HCT116 (cell line): ENCODE measurements at regions not wholly inside any gene's neighbourhood (a gene's known extent, or its start where the extent isn't known, plus 50 kb on each side); places are given as distances from the start of the nearest gene placed in this dataset.

ENCODE experiments used
- ATAC-seq: fragments of 200-7000 bp; cut with Tn5 transposase; 2 replicates; pipeline ENCODE4 v1.9.1; 2020; ENCODE audit warnings: mild to moderate bottlenecking, moderate library complexity
- BruUV-seq: library from RNA; stranded (reverse); fragments of 400-500 nt; replicated peaks from 2 replicates; lab custom pipeline; 2021; lab: Mats Ljungman, UMichigan
- CTCF ChIA-PET: fragments of 300-600 bp; sonication (Branson Sonifier 250); formaldehyde crosslinking; loops from one replicate; lab custom pipeline; 2021; ENCODE audit warnings: antibody characterized with exemption; lab: Charles Lee
- POLR2A ChIA-PET: fragments of 300-600, 350-600 bp; sonication (Branson Sonifier 250); formaldehyde crosslinking; loops from one replicate; lab custom pipeline; 2021; ENCODE audit warnings: antibody characterized with exemption; lab: Charles Lee
- RAD21 ChIA-PET, 2 experiments: fragments of 300-600 bp; sonication (Branson Sonifier 250); formaldehyde crosslinking; loops; one replicate each; lab custom pipeline; 2023; ENCODE audit warnings: low total read pairs in 2 of 2; ENCODE audit not compliant: uncharacterized antibody in 2 of 2, unreplicated experiment in 2 of 2, low non-redundant PET in 1 of 2; lab: Charles Lee
- DNase-seq: peaks from one replicate; pipeline ENCODE4 v3.0.0-alpha.2; 2010; ENCODE audit warnings: low read depth, low spot score
- H2AFZ ChIP-seq: fragments of 200-600 bp; shearing (Covaris generic), sonication (generic); 2 replicates; pipeline ENCODE4 v1.6.1; 2017; ENCODE audit warnings: low read depth, mixed run types, mixed read lengths, antibody characterized with exemption, low read length; ENCODE audit not compliant: poor library complexity, severe bottlenecking
- H3K27ac ChIP-seq: 2 replicates; pipeline ENCODE4 v1.5.1; 2012; ENCODE audit warnings: low read depth, low read length
- H3K27me3 ChIP-seq: fragments of 200-600 bp; sonication (generic); 2 replicates; pipeline ENCODE4 v1.6.1; 2016; ENCODE audit warnings: mixed run types, low read length, mixed read lengths; ENCODE audit not compliant: insufficient read depth
- H3K36me3 ChIP-seq, 2 experiments: fragments of 200-500 bp in 1 of 2; fragments of 200-600 bp in 1 of 2; sonication (Bioruptor generic) in 1 of 2; sonication (generic) in 1 of 2; 2 replicates each; pipeline versions ENCODE4 v1.5.1 to v1.6.1; 2014 to 2016; ENCODE audit warnings: low read length in 2 of 2, inconsistent platforms in 1 of 2, mixed read lengths in 1 of 2, mixed run types in 1 of 2; ENCODE audit not compliant: insufficient read depth in 2 of 2, control insufficient read depth in 1 of 2
- H3K4me1 ChIP-seq, 2 experiments: fragments of 200-600 bp in 1 of 2; sonication (generic) in 1 of 2; 2 replicates each; pipeline versions ENCODE4 v1.5.1 to v1.6.1; 2012 to 2017; ENCODE audit warnings: low read length in 2 of 2, inconsistent platforms in 1 of 2, mild to moderate bottlenecking in 1 of 2, mixed read lengths in 1 of 2, mixed run types in 1 of 2, moderate library complexity in 1 of 2; ENCODE audit not compliant: insufficient read depth in 2 of 2, control insufficient read depth in 1 of 2
- H3K4me2 ChIP-seq: fragments of 200-600 bp; sonication (generic); 2 replicates; pipeline ENCODE4 v1.6.1; 2017; ENCODE audit warnings: mixed run types, low read length, mixed read lengths
- H3K4me3 ChIP-seq, 2 experiments: fragments of 200-600 bp in 1 of 2; sonication (generic) in 1 of 2; replicated peaks in 1 of 2; 2 replicates each; pipeline ENCODE4 v1.5.1; 2011 to 2016; ENCODE audit warnings: low read length in 2 of 2, control low read depth in 1 of 2, low read depth in 1 of 2, mild to moderate bottlenecking in 1 of 2, mixed read lengths in 1 of 2, mixed run types in 1 of 2
- H3K79me2 ChIP-seq: fragments of 200-600 bp; sonication (generic); 2 replicates; pipeline ENCODE4 v1.6.1; 2017; ENCODE audit warnings: mild to moderate bottlenecking, mixed run types, low read length, moderate library complexity, mixed read lengths; ENCODE audit not compliant: insufficient read depth
- H3K9ac ChIP-seq: fragments of 200-600 bp; sonication (generic); 2 replicates; pipeline ENCODE4 v1.6.1; 2016; ENCODE audit warnings: low read length, mixed read lengths
- H3K9me2 ChIP-seq: fragments of 200-600 bp; sonication (generic), shearing (Covaris generic); 2 replicates; pipeline ENCODE4 v1.6.1; 2017; ENCODE audit warnings: mixed run types, mild to moderate bottlenecking, moderate library complexity; ENCODE audit not compliant: insufficient read depth
- H3K9me3 ChIP-seq, 2 experiments: fragments of 200-500 bp in 1 of 2; fragments of 200-600 bp in 1 of 2; sonication (Bioruptor generic) in 1 of 2; sonication (generic) in 1 of 2; 2 replicates each; pipeline ENCODE4 v1.6.1; 2014 to 2017; ENCODE audit warnings: low read length in 2 of 2, mixed read lengths in 2 of 2, inconsistent platforms in 1 of 2, low read depth in 1 of 2, mild to moderate bottlenecking in 1 of 2, mixed run types in 1 of 2, moderate library complexity in 1 of 2; ENCODE audit not compliant: control insufficient read depth in 1 of 2, insufficient read depth in 1 of 2
- H4K20me1 ChIP-seq: fragments of 200-600 bp; sonication (generic), shearing (Covaris generic); 2 replicates; pipeline ENCODE4 v1.6.1; 2017; ENCODE audit warnings: mixed run types, mild to moderate bottlenecking, moderate library complexity; ENCODE audit not compliant: insufficient read depth
- CBX3 ChIP-seq: IDR thresholded peaks from 2 replicates; pipeline ENCODE4 v1.6.1; 2012; ENCODE audit warnings: low read depth
- EGR1 ChIP-seq: IDR thresholded peaks from 2 replicates; pipeline ENCODE4 v1.6.1; 2012; ENCODE audit warnings: low read depth
- EZH2 ChIP-seq: fragments of 200-600 bp; sonication (generic); IDR thresholded peaks from 2 replicates; pipeline ENCODE4 v1.6.1; 2017; ENCODE audit warnings: antibody characterized with exemption, mixed run types
- FOSL1 ChIP-seq: IDR thresholded peaks from 2 replicates; pipeline ENCODE4 v1.6.1; 2012; ENCODE audit warnings: low read depth
- POLR2A ChIP-seq: IDR thresholded peaks from 2 replicates; pipeline ENCODE4 v1.7.0; 2011; ENCODE audit warnings: borderline replicate concordance; ENCODE audit not compliant: insufficient read depth, insufficient read length; ENCODE audit errors: extremely low read depth
- POLR2AphosphoS5 ChIP-seq: IDR thresholded peaks from 2 replicates; pipeline ENCODE4 v1.6.1; 2011; ENCODE audit warnings: mild to moderate bottlenecking, low read depth, low read length, moderate library complexity
- SIN3A ChIP-seq: IDR thresholded peaks from 2 replicates; pipeline ENCODE4 v1.6.1; 2012; ENCODE audit warnings: low read depth
- SP1 ChIP-seq: IDR thresholded peaks from 2 replicates; pipeline ENCODE4 v1.6.1; 2012; ENCODE audit warnings: low read depth
- SRF ChIP-seq: IDR thresholded peaks from 2 replicates; pipeline ENCODE4 v1.6.1; 2012; ENCODE audit warnings: low read depth
- TCF7L2 ChIP-seq: IDR thresholded peaks from 2 replicates; pipeline ENCODE4 v1.7.0; 2011; ENCODE audit warnings: borderline replicate concordance, inconsistent platforms; ENCODE audit not compliant: insufficient read depth, insufficient read length; ENCODE audit errors: extremely low read depth
- YY1 ChIP-seq: IDR thresholded peaks from 2 replicates; pipeline ENCODE4 v1.6.1; 2011; ENCODE audit warnings: low read length, low read depth, moderate library complexity, mild to moderate bottlenecking; ENCODE audit not compliant: insufficient replicate concordance; ENCODE audit errors: extremely low read depth
- ZFX ChIP-seq: fragments of 450-650 bp; IDR thresholded peaks from 2 replicates; pipeline ENCODE4 v1.6.1; 2017
- ZNF274 ChIP-seq: fragments of 200-500 bp; sonication (Bioruptor generic); IDR thresholded peaks from 2 replicates; pipeline ENCODE4 v1.6.1; 2014; ENCODE audit warnings: mild to moderate bottlenecking, low read depth, low read length, inconsistent platforms
- intact Hi-C: fragments of 100-400 bp; cut with micrococcal nuclease; formaldehyde crosslinking; loops from 2 replicates; pipeline ENCODE4 v1.10.0; 2022
- TF ChIP-seq, protein P1 (sequence below), 3 experiments: fragments of 200-600 bp in 1 of 3; sonication (generic) in 1 of 3; IDR thresholded peaks in 2 of 3; conservative IDR thresholded peaks in 1 of 3; 2 replicates each; pipeline ENCODE4 v1.5.1; 2012 to 2017; ENCODE audit warnings: low read depth in 2 of 3, low read length in 2 of 3, antibody characterized with exemption in 1 of 3, borderline replicate concordance in 1 of 3, control low read depth in 1 of 3, mild to moderate bottlenecking in 1 of 3, mixed read lengths in 1 of 3, mixed run types in 1 of 3, moderate library complexity in 1 of 3; ENCODE audit not compliant: insufficient read depth in 1 of 3
- TF ChIP-seq, protein P2 (sequence below): IDR thresholded peaks from 2 replicates; pipeline ENCODE4 v1.6.1; 2012; ENCODE audit warnings: low read depth

GRCh38 chr11:115656669-115657068 lies 152.5 kb upstream of the CADM1 start:
- no peak for TF ChIP-seq SRF
- no peak for TF ChIP-seq YY1
- no peak for TF ChIP-seq EZH2
- TF ChIP-seq, protein P1, sequence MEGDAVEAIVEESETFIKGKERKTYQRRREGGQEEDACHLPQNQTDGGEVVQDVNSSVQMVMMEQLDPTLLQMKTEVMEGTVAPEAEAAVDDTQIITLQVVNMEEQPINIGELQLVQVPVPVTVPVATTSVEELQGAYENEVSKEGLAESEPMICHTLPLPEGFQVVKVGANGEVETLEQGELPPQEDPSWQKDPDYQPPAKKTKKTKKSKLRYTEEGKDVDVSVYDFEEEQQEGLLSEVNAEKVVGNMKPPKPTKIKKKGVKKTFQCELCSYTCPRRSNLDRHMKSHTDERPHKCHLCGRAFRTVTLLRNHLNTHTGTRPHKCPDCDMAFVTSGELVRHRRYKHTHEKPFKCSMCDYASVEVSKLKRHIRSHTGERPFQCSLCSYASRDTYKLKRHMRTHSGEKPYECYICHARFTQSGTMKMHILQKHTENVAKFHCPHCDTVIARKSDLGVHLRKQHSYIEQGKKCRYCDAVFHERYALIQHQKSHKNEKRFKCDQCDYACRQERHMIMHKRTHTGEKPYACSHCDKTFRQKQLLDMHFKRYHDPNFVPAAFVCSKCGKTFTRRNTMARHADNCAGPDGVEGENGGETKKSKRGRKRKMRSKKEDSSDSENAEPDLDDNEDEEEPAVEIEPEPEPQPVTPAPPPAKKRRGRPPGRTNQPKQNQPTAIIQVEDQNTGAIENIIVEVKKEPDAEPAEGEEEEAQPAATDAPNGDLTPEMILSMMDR (IDR thresholded peaks at IDR 0.05 in 2 of 3, conservative IDR thresholded peaks at IDR 0.05 in 1 of 3; ENCODE audit: borderline replicate concordance in 1 of 3, insufficient read depth in 1 of 3, low read depth in 2 of 3, low read length in 2 of 3): no peak
- TF ChIP-seq ZNF274: no peak
- no peak for TF ChIP-seq EGR1
- no peak for TF ChIP-seq ZFX
- TF ChIP-seq FOSL1: no peak
- no peak for TF ChIP-seq CBX3
- no peak for TF ChIP-seq POLR2AphosphoS5
- TF ChIP-seq TCF7L2: no peak
- TF ChIP-seq SP1: no peak
- TF ChIP-seq, protein P2, sequence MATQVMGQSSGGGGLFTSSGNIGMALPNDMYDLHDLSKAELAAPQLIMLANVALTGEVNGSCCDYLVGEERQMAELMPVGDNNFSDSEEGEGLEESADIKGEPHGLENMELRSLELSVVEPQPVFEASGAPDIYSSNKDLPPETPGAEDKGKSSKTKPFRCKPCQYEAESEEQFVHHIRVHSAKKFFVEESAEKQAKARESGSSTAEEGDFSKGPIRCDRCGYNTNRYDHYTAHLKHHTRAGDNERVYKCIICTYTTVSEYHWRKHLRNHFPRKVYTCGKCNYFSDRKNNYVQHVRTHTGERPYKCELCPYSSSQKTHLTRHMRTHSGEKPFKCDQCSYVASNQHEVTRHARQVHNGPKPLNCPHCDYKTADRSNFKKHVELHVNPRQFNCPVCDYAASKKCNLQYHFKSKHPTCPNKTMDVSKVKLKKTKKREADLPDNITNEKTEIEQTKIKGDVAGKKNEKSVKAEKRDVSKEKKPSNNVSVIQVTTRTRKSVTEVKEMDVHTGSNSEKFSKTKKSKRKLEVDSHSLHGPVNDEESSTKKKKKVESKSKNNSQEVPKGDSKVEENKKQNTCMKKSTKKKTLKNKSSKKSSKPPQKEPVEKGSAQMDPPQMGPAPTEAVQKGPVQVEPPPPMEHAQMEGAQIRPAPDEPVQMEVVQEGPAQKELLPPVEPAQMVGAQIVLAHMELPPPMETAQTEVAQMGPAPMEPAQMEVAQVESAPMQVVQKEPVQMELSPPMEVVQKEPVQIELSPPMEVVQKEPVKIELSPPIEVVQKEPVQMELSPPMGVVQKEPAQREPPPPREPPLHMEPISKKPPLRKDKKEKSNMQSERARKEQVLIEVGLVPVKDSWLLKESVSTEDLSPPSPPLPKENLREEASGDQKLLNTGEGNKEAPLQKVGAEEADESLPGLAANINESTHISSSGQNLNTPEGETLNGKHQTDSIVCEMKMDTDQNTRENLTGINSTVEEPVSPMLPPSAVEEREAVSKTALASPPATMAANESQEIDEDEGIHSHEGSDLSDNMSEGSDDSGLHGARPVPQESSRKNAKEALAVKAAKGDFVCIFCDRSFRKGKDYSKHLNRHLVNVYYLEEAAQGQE: no peak
- no peak for TF ChIP-seq SIN3A
- no peak for TF ChIP-seq POLR2A
- ATAC-seq: no peak
- intact Hi-C loops: no loop called here
- Histone ChIP-seq H3K4me1 (no peaks in the 10 kb centered on the region), H2AFZ (no peak overlapping the region), H3K36me3 (no peaks in the 10 kb centered on the region), H3K9me2 (no peaks in the 10 kb centered on the region), H3K27me3 (no peaks in the 10 kb centered on the region), H3K9ac (no peak overlapping the region), H3K9me3 (peaks cover 0 to 5% of the 10 kb centered on the region in 2 experiments; a peak in 1 of 4 replicates), H3K79me2 (no peaks in the 10 kb centered on the region), H3K4me3 (no peak overlapping the region), H3K27ac (no peak overlapping the region), H4K20me1 (no peaks in the 10 kb centered on the region), H3K4me2 (no peak overlapping the region)
- POLR2A ChIA-PET: no interaction called here
- no peak for DNase-seq
- RAD21 ChIA-PET: no interaction called here
- CTCF ChIA-PET: no interaction called here
- no TSS peak for BruUV-seq
